Panc1 (cell line): ENCODE measurements at regions not wholly inside any gene's neighbourhood (a gene's known extent, or its start where the extent isn't known, plus 50 kb on each side); places are given as distances from the start of the nearest gene placed in this dataset.

ENCODE experiments used
- ATAC-seq: fragments of 200-7000 bp; cut with Tn5 transposase; 2 replicates; pipeline ENCODE4 v1.9.1; 2020; ENCODE audit warnings: mild to moderate bottlenecking, moderate library complexity
- BruUV-seq: library from RNA; stranded (reverse); fragments of 400-500 nt; replicated peaks from 2 replicates; lab custom pipeline; 2021; lab: Mats Ljungman, UMichigan
- CTCF ChIA-PET: fragments of 300-600 bp; sonication (Branson Sonifier 250); formaldehyde crosslinking; loops from one replicate; lab custom pipeline; 2022; ENCODE audit warnings: antibody characterized with exemption; lab: Charles Lee
- POLR2A ChIA-PET: fragments of 300-600 bp; sonication (Branson Sonifier 250); formaldehyde crosslinking; loops from one replicate; lab custom pipeline; 2022; ENCODE audit warnings: antibody characterized with exemption; lab: Charles Lee
- DNase-seq: peaks from one replicate; pipeline ENCODE4 v3.0.0-alpha.2; 2010; ENCODE audit warnings: low read depth, low spot score
- H3K27ac ChIP-seq: 2 replicates; pipeline ENCODE4 v1.5.1; 2011; ENCODE audit warnings: mild to moderate bottlenecking, low read length, inconsistent platforms
- H3K27me3 ChIP-seq: fragments of 200-500 bp; sonication (Bioruptor generic); 2 replicates; pipeline ENCODE4 v1.6.0; 2014; ENCODE audit warnings: low read length, inconsistent platforms; ENCODE audit not compliant: control insufficient read depth, insufficient read depth
- H3K36me3 ChIP-seq: fragments of 200-500 bp; sonication (Bioruptor generic); 2 replicates; pipeline ENCODE4 v1.5.1; 2014; ENCODE audit warnings: inconsistent platforms, mild to moderate bottlenecking, low read length, moderate library complexity; ENCODE audit not compliant: control insufficient read depth, insufficient read depth
- H3K4me1 ChIP-seq: 2 replicates; pipeline ENCODE4 v1.5.1; 2011; ENCODE audit warnings: inconsistent platforms, mild to moderate bottlenecking, low read length, moderate library complexity; ENCODE audit not compliant: control insufficient read depth, insufficient read depth
- H3K4me3 ChIP-seq, 2 experiments: 2 replicates each; pipeline ENCODE4 v1.5.1; 2011 to 2012; ENCODE audit warnings: low read depth in 2 of 2, low read length in 2 of 2, mild to moderate bottlenecking in 2 of 2, inconsistent platforms in 1 of 2, moderate library complexity in 1 of 2
- H3K9me3 ChIP-seq: fragments of 200-500 bp; sonication (Bioruptor generic); 2 replicates; pipeline ENCODE4 v1.5.1; 2014; ENCODE audit warnings: low read depth, mild to moderate bottlenecking, inconsistent platforms, low read length, moderate library complexity; ENCODE audit not compliant: control insufficient read depth, insufficient read depth
- CTCF ChIP-seq: fragments of 450-650 bp; IDR thresholded peaks from 2 replicates; pipeline ENCODE4 v1.5.1; 2017; ENCODE audit warnings: mild to moderate bottlenecking
- POLR2AphosphoS5 ChIP-seq: IDR thresholded peaks from 2 replicates; pipeline ENCODE4 v1.6.1; 2012; ENCODE audit warnings: mild to moderate bottlenecking, low read depth, low read length, moderate library complexity
- REST ChIP-seq, 2 experiments: IDR thresholded peaks; 2 replicates each; pipeline ENCODE4 v1.6.1; 2011 to 2012; ENCODE audit warnings: low read depth in 2 of 2, control low read depth in 1 of 2, low read length in 1 of 2, mild to moderate bottlenecking in 1 of 2, moderate library complexity in 1 of 2; ENCODE audit not compliant: insufficient read depth in 1 of 2
- SIN3A ChIP-seq: IDR thresholded peaks from 2 replicates; pipeline ENCODE4 v1.6.1; 2012; ENCODE audit warnings: low read depth, mild to moderate bottlenecking, low read length, moderate library complexity, borderline replicate concordance; ENCODE audit not compliant: insufficient read depth
- TCF7L2 ChIP-seq: IDR thresholded peaks from 2 replicates; pipeline ENCODE4 v1.6.1; 2011; ENCODE audit warnings: mild to moderate bottlenecking, low read depth, low read length, inconsistent platforms
- in situ Hi-C: cut with HindIII; loops from 2 replicates; pipeline ENCODE4 v1.10.0; 2016; ENCODE audit warnings: low sequenced_read_pairs, low pct_unique_long_range_greater_than_20kb
- intact Hi-C: fragments of 100-400 bp; cut with micrococcal nuclease; formaldehyde crosslinking; loops from one replicate; pipeline ENCODE4 v1.10.0; 2022; ENCODE audit not compliant: unreplicated experiment

GRCh38 chr6:18527836-18528743 is 140.9 kb downstream of the RNF144B start:
- Histone ChIP-seq H3K4me1 (no peaks in the 10 kb centered on the region), H3K9me3 (no peaks in the 10 kb centered on the region), H3K4me3 (no peak overlapping the region), H3K36me3 (no peaks in the 10 kb centered on the region), H3K27me3 (peaks cover 8% of the 10 kb centered on the region; the same call in 1 of the 2 replicates), H3K27ac (no peak overlapping the region)
- TF ChIP-seq CTCF (peak; percentile 35; the same call in 1 of the 2 replicates), POLR2AphosphoS5 (no peak)
- POLR2A ChIA-PET = no interaction called here
- in situ Hi-C loops (no loop called here), intact Hi-C loops (no loop called here)
- BruUV-seq = no TSS peak
- DNase-seq = no peak
- ATAC-seq = no peak
- CTCF ChIA-PET = no interaction called here

- no peaks in the 10 kb centered on the region for H3K4me1 ChIP-seq
- H3K36me3 ChIP-seq = no peaks in the 10 kb centered on the region
- in situ Hi-C loops = no loop called here
- CTCF ChIA-PET = no interaction called here
- H3K27me3 ChIP-seq = peaks cover 13% of the 10 kb centered on the region; the same call in 1 of the 2 replicates
- H3K9me3 ChIP-seq = no peaks in the 10 kb centered on the region
- POLR2A ChIA-PET = no interaction called here
- intact Hi-C loops = no loop called here
- TF ChIP-seq TCF7L2 (no peak), SIN3A (no peak), REST (IDR thresholded peaks at IDR 0.05; ENCODE audit: insufficient read depth in 1 of 2, low read depth in 2 of 2, low read length in 1 of 2) (no peak), CTCF (no peak)
- no peak overlapping the region for H3K4me3 ChIP-seq
- no peak overlapping the region for H3K27ac ChIP-seq
- DNase-seq (no peak), ATAC-seq (no peak)
- no TSS peak for BruUV-seq
Measured at GRCh38 chr6:18530201-18530600, 143.1 kb downstream of the RNF144B start.
